ENCODE measurements at regions not wholly inside any gene's neighbourhood (a gene's known extent, or its start where the extent isn't known, plus 50 kb on each side); places are given as distances from the start of the nearest gene placed in this dataset.

GRCh38 chr5:174229514-174230370 lies 184.2 kb downstream of the NSG2 start:
- Histone ChIP-seq H4K20me1 (ENCODE audit: insufficient read depth, low read length) (no peaks in the 10 kb centered on the region), H3K9me2 (ENCODE audit: insufficient read depth, low read length) (no peaks in the 10 kb centered on the region), H3K79me2 (ENCODE audit: insufficient read depth, low read depth, low read length) (no peaks in the 10 kb centered on the region), H3K4me1 (ENCODE audit: insufficient read depth, low read length, poor library complexity, severe bottlenecking) (no peaks in the 10 kb centered on the region), H3K27ac (ENCODE audit: low read depth, low read length, poor library complexity, severe bottlenecking) (no peak overlapping the region), H3K4me2 (ENCODE audit: low read length) (no peak overlapping the region), H3K4me3 (ENCODE audit: low read depth, low read length, poor library complexity, severe bottlenecking) (no peak overlapping the region), H3K36me3 (ENCODE audit: insufficient read depth, low read length) (no peaks in the 10 kb centered on the region), H2AFZ (ENCODE audit: low read length) (no peak overlapping the region), H3K9me3 (ENCODE audit: low read length) (no peaks in the 10 kb centered on the region)
- intact Hi-C loops (cut with micrococcal nuclease; ENCODE audit: unreplicated experiment): no loop called here
- CTCF ChIA-PET (ENCODE audit: unreplicated experiment): no interaction called here
- POLR2A ChIA-PET: no interaction called here
- no peak for DNase-seq (ENCODE audit: low spot score)
- no TSS peak for BruUV-seq (replicated peaks)
- no peak for TF ChIP-seq CTCF (conservative IDR thresholded peaks at IDR 0.05; ENCODE audit: low read length)

- H4K20me1 ChIP-seq (ENCODE audit: insufficient read depth, low read length): no peaks in the 10 kb centered on the region
- no peak for DNase-seq (ENCODE audit: low spot score)
- intact Hi-C loops (cut with micrococcal nuclease; ENCODE audit: unreplicated experiment): no loop called here
- no peaks in the 10 kb centered on the region for H3K9me2 ChIP-seq (ENCODE audit: insufficient read depth, low read length)
- no peaks in the 10 kb centered on the region for H3K79me2 ChIP-seq (ENCODE audit: insufficient read depth, low read depth, low read length)
- no peaks in the 10 kb centered on the region for H3K9me3 ChIP-seq (ENCODE audit: low read length)
- BruUV-seq (replicated peaks): no TSS peak
- no peak overlapping the region for H2AFZ ChIP-seq (ENCODE audit: low read length)
- H3K4me1 ChIP-seq (ENCODE audit: insufficient read depth, low read length, poor library complexity, severe bottlenecking): no peaks in the 10 kb centered on the region
- H3K4me3 ChIP-seq (ENCODE audit: low read depth, low read length, poor library complexity, severe bottlenecking): no peak overlapping the region
- ChIA-PET CTCF (ENCODE audit: unreplicated experiment) (no interaction called here), POLR2A (no interaction called here)
- H3K36me3 ChIP-seq (ENCODE audit: insufficient read depth, low read length): no peaks in the 10 kb centered on the region
- TF ChIP-seq EZH2phosphoT487 (IDR thresholded peaks at IDR 0.05; ENCODE audit: borderline replicate concordance, low read depth, low read length) (no peak), CTCF (conservative IDR thresholded peaks at IDR 0.05; ENCODE audit: low read length) (no peak)
- no peak overlapping the region for H3K27ac ChIP-seq (ENCODE audit: low read depth, low read length, poor library complexity, severe bottlenecking)
- no peak overlapping the region for H3K4me2 ChIP-seq (ENCODE audit: low read length)
Measured at GRCh38 chr5:174231956-174232487, 186.5 kb downstream of the NSG2 start.

DNA sequence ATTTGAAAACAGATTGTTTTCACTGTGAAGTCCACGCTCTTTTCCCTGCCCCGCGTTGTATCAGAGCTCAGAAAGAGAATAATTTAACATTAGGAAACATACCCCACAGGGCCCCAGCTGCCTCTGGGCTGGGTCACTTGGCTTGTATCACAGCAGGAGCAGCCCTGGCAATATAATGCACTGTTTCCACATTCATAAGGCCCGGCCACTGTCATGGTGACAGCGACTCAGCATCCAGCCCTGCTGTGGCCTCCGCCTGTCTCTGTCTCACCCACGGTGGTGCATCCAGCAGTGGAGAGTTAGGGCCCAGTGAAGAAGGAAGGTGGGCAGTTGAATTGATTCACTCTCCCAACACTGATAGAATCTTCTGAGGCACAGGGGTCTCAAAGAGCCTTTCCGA lies 188.9 kb downstream of the NSG2 start:
- Histone ChIP-seq H3K9me3 (ENCODE audit: low read length) (no peaks in the 10 kb centered on the region), H2AFZ (ENCODE audit: low read length) (no peak overlapping the region), H3K27ac (ENCODE audit: low read depth, low read length, poor library complexity, severe bottlenecking) (no peak overlapping the region), H4K20me1 (ENCODE audit: insufficient read depth, low read length) (no peaks in the 10 kb centered on the region; the same call in 1 of the 2 replicates), H3K4me1 (ENCODE audit: insufficient read depth, low read length, poor library complexity, severe bottlenecking) (no peaks in the 10 kb centered on the region), H3K36me3 (ENCODE audit: insufficient read depth, low read length) (no peaks in the 10 kb centered on the region), H3K79me2 (ENCODE audit: insufficient read depth, low read depth, low read length) (no peaks in the 10 kb centered on the region), H3K9me2 (ENCODE audit: insufficient read depth, low read length) (no peaks in the 10 kb centered on the region), H3K4me2 (ENCODE audit: low read length) (no peak overlapping the region), H3K4me3 (ENCODE audit: low read depth, low read length, poor library complexity, severe bottlenecking) (no peak overlapping the region)
- ChIA-PET POLR2A (no interaction called here), CTCF (ENCODE audit: unreplicated experiment) (no interaction called here)
- BruUV-seq (replicated peaks): no TSS peak
- TF ChIP-seq EZH2phosphoT487 (IDR thresholded peaks at IDR 0.05; ENCODE audit: borderline replicate concordance, low read depth, low read length) (no peak), CTCF (conservative IDR thresholded peaks at IDR 0.05; ENCODE audit: low read length) (no peak)
- intact Hi-C loops (cut with micrococcal nuclease; ENCODE audit: unreplicated experiment): no loop called here
- no peak for DNase-seq (ENCODE audit: low spot score)

Data from OCI-LY7 (cell line).